Neural cell (in vitro differentiated cells): ENCODE measurements at regions not wholly inside any gene's neighbourhood (a gene's known extent, or its start where the extent isn't known, plus 50 kb on each side); places are given as distances from the start of the nearest gene placed in this dataset.

Source experiments
- H2AFZ ChIP-seq: fragments of 200-600, 300-800 bp; sonication (generic), shearing (Covaris generic); 2 replicates; pipeline ENCODE4 v1.6.0; 2014; ENCODE audit warnings: low read depth, mild to moderate bottlenecking, antibody characterized with exemption, low read length, moderate library complexity
- H3F3A ChIP-seq: fragments of 200-600 bp; shearing (Covaris generic); 2 replicates; pipeline ENCODE4 v1.6.1; 2016; ENCODE audit warnings: mild to moderate bottlenecking, moderate library complexity, mixed read lengths, antibody characterized with exemption, low read length; ENCODE audit not compliant: insufficient read depth, poor library complexity, severe bottlenecking
- H3K27ac ChIP-seq: fragments of 200-600, 300-800 bp; sonication (generic), shearing (Covaris generic); 2 replicates; pipeline ENCODE4 v1.5.1; 2014; ENCODE audit warnings: mild to moderate bottlenecking, low read length, moderate library complexity
- H3K27me3 ChIP-seq: fragments of 300-800, 200-600 bp; sonication (generic), shearing (Covaris generic); 2 replicates; pipeline ENCODE4 v1.6.0; 2014; ENCODE audit warnings: mild to moderate bottlenecking, low read depth, low read length, moderate library complexity; ENCODE audit not compliant: insufficient read depth
- H3K36me3 ChIP-seq: fragments of 300-800, 200-600 bp; sonication (generic), shearing (Covaris generic); 2 replicates; pipeline ENCODE4 v1.5.1; 2014; ENCODE audit warnings: mild to moderate bottlenecking, antibody characterized with exemption, low read length, moderate library complexity; ENCODE audit not compliant: insufficient read depth
- H3K4me2 ChIP-seq: fragments of 300-800, 200-600 bp; sonication (generic), shearing (Covaris generic); 2 replicates; pipeline ENCODE4 v1.6.0; 2014; ENCODE audit warnings: mild to moderate bottlenecking, low read length
- H3K4me3 ChIP-seq: fragments of 300-800, 200-600 bp; sonication (generic), shearing (Covaris generic); 2 replicates; pipeline ENCODE4 v1.5.1; 2014; ENCODE audit warnings: mild to moderate bottlenecking, low read length, moderate library complexity
- H3K79me2 ChIP-seq: fragments of 200-600 bp; shearing (Covaris generic); replicated peaks from 2 replicates; pipeline ENCODE4 v1.6.0; 2014; ENCODE audit warnings: mild to moderate bottlenecking, low read length, moderate library complexity; ENCODE audit not compliant: insufficient read depth
- H3K9ac ChIP-seq: fragments of 300-800, 200-600 bp; sonication (generic), shearing (Covaris generic); 2 replicates; pipeline ENCODE4 v1.6.1; 2016; ENCODE audit warnings: mild to moderate bottlenecking, low read length, mixed read lengths
- H3K9me2 ChIP-seq: fragments of 200-600 bp; shearing (Covaris generic); 2 replicates; pipeline ENCODE4 v1.6.1; 2016; ENCODE audit warnings: mild to moderate bottlenecking, low read length, mixed read lengths; ENCODE audit not compliant: insufficient read depth
- H3K9me3 ChIP-seq: fragments of 200-600, 300-800 bp; sonication (generic), shearing (Covaris generic); 2 replicates; pipeline ENCODE4 v1.6.1; 2016; ENCODE audit warnings: mild to moderate bottlenecking, mixed run types, low read length, moderate library complexity, mixed read lengths
- H4K20me1 ChIP-seq: fragments of 200-600 bp; shearing (Covaris generic); 2 replicates; pipeline ENCODE4 v1.6.1; 2016; ENCODE audit warnings: mild to moderate bottlenecking, mixed run types; ENCODE audit not compliant: insufficient read depth
- EP300 ChIP-seq: fragments of 450-650 bp; conservative IDR thresholded peaks from 2 replicates; pipeline ENCODE4 v1.6.1; 2014; ENCODE audit warnings: antibody characterized with exemption, mild to moderate bottlenecking, moderate library complexity; ENCODE audit not compliant: poor library complexity, severe bottlenecking
- EZH2 ChIP-seq: fragments of 200-600, 300-800 bp; shearing (Covaris generic), sonication (generic); IDR thresholded peaks from 2 replicates; pipeline ENCODE4 v1.6.1; 2014; ENCODE audit warnings: antibody characterized with exemption, low read length, borderline replicate concordance, mild to moderate bottlenecking; ENCODE audit not compliant: insufficient read depth, poor library complexity, severe bottlenecking
- MXI1 ChIP-seq: fragments of 450-650 bp; conservative IDR thresholded peaks from 2 replicates; pipeline ENCODE4 v1.6.1; 2014; ENCODE audit warnings: antibody characterized with exemption, mild to moderate bottlenecking; ENCODE audit not compliant: poor library complexity, severe bottlenecking
- POLR2AphosphoS5 ChIP-seq: IDR thresholded peaks from 2 replicates; pipeline ENCODE4 v1.6.1; 2012
- RAD21 ChIP-seq: fragments of 450-650 bp; conservative IDR thresholded peaks from 2 replicates; pipeline ENCODE4 v1.6.1; 2014; ENCODE audit warnings: antibody characterized with exemption, mild to moderate bottlenecking, moderate library complexity
- SMC3 ChIP-seq: fragments of 450-650 bp; conservative IDR thresholded peaks from 2 replicates; pipeline ENCODE4 v1.6.1; 2014; ENCODE audit warnings: antibody characterized with exemption, mild to moderate bottlenecking, moderate library complexity; ENCODE audit not compliant: poor library complexity
- TAF1 ChIP-seq: IDR thresholded peaks from 2 replicates; pipeline ENCODE4 v1.6.1; 2012; ENCODE audit warnings: low read depth
- TF ChIP-seq, protein P1 (sequence below): IDR thresholded peaks from 2 replicates; pipeline ENCODE4 v1.6.1; 2012; ENCODE audit warnings: borderline replicate concordance
- TF ChIP-seq, protein P2 (sequence below): fragments of 450-650 bp; IDR thresholded peaks from 2 replicates; pipeline ENCODE4 v1.5.1; 2014; ENCODE audit warnings: antibody characterized with exemption, mild to moderate bottlenecking, moderate library complexity; ENCODE audit not compliant: poor library complexity, severe bottlenecking

DNA sequence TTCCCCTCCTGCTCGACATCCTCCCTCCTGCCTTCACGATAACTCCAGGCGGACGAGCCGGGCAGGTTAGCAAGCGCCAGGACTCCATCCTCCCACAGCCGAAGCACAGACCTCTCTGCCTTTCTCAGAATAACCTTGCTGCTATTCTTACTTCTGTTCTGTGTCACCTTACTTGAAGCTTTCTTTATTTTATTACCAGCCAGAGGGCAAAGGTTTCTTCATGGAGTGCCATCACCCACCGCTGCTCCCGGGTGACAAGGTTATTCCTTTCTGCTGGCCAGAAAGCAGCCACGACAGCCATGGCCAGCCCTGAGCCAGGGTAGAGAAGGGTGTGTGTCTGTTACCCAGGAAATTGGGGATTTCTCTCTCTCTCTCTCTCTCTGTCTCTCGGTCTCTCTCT is 227.1 kb downstream of the ANAPC1 start:
- H3F3A ChIP-seq, result no peaks in the 10 kb centered on the region
- H3K36me3 ChIP-seq, result no peaks in the 10 kb centered on the region
- no peak overlapping the region for H3K4me2 ChIP-seq
- no peaks in the 10 kb centered on the region for H4K20me1 ChIP-seq
- no peak overlapping the region for H3K27ac ChIP-seq
- H3K9me3 ChIP-seq, result no peaks in the 10 kb centered on the region
- no peak overlapping the region for H3K4me3 ChIP-seq
- H3K27me3 ChIP-seq, result no peaks in the 10 kb centered on the region
- TF ChIP-seq EP300 (no peak), MXI1 (no peak), POLR2AphosphoS5 (no peak), RAD21 (no peak), SMC3 (no peak), EZH2 (no peak), TAF1 (no peak)
- TF ChIP-seq, protein P1, sequence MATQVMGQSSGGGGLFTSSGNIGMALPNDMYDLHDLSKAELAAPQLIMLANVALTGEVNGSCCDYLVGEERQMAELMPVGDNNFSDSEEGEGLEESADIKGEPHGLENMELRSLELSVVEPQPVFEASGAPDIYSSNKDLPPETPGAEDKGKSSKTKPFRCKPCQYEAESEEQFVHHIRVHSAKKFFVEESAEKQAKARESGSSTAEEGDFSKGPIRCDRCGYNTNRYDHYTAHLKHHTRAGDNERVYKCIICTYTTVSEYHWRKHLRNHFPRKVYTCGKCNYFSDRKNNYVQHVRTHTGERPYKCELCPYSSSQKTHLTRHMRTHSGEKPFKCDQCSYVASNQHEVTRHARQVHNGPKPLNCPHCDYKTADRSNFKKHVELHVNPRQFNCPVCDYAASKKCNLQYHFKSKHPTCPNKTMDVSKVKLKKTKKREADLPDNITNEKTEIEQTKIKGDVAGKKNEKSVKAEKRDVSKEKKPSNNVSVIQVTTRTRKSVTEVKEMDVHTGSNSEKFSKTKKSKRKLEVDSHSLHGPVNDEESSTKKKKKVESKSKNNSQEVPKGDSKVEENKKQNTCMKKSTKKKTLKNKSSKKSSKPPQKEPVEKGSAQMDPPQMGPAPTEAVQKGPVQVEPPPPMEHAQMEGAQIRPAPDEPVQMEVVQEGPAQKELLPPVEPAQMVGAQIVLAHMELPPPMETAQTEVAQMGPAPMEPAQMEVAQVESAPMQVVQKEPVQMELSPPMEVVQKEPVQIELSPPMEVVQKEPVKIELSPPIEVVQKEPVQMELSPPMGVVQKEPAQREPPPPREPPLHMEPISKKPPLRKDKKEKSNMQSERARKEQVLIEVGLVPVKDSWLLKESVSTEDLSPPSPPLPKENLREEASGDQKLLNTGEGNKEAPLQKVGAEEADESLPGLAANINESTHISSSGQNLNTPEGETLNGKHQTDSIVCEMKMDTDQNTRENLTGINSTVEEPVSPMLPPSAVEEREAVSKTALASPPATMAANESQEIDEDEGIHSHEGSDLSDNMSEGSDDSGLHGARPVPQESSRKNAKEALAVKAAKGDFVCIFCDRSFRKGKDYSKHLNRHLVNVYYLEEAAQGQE, result no peak
- TF ChIP-seq, protein P2, sequence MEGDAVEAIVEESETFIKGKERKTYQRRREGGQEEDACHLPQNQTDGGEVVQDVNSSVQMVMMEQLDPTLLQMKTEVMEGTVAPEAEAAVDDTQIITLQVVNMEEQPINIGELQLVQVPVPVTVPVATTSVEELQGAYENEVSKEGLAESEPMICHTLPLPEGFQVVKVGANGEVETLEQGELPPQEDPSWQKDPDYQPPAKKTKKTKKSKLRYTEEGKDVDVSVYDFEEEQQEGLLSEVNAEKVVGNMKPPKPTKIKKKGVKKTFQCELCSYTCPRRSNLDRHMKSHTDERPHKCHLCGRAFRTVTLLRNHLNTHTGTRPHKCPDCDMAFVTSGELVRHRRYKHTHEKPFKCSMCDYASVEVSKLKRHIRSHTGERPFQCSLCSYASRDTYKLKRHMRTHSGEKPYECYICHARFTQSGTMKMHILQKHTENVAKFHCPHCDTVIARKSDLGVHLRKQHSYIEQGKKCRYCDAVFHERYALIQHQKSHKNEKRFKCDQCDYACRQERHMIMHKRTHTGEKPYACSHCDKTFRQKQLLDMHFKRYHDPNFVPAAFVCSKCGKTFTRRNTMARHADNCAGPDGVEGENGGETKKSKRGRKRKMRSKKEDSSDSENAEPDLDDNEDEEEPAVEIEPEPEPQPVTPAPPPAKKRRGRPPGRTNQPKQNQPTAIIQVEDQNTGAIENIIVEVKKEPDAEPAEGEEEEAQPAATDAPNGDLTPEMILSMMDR, result no peak
- no peak overlapping the region for H2AFZ ChIP-seq
- no peaks in the 10 kb centered on the region for H3K9me2 ChIP-seq
- H3K9ac ChIP-seq, result no peak overlapping the region
- H3K79me2 ChIP-seq, result no peaks in the 10 kb centered on the region

DNA sequence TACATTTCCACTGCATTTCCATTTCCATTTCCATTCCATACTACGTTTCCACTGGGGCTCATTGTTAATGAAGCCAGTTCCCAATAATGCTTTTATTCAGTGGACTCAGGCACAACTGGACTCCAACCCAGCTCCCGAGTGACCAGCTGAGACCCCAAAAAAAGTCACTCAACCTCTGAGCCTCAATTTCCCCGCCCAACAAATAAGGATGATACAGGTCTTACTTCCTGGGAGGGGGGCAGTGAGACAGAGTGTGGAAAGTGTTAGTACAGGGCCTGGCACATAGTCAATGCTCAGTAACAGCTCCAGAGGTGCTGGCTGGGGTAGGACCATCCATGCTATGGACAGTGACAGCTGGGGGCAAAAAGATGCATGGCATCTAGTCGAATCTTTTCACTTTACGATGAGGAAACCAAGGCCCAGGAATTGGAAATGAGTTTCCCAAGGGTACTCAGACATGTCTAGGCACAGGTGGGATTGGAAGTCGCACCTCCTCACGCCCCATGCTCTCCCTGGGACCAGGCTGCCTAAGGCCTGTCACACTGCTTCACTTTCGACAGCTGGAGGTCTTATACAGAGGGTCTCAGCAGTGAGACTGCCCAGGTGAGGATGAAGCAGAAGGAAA is 226.5 kb downstream of the ANAPC1 start:
- no peaks in the 10 kb centered on the region for H3K79me2 ChIP-seq
- H3K9me3 ChIP-seq, result no peaks in the 10 kb centered on the region
- no peak overlapping the region for H3K9ac ChIP-seq
- no peak overlapping the region for H2AFZ ChIP-seq
- no peaks in the 10 kb centered on the region for H3K27me3 ChIP-seq
- H3K36me3 ChIP-seq, result no peaks in the 10 kb centered on the region
- no peak overlapping the region for H3K27ac ChIP-seq
- H3K4me3 ChIP-seq, result no peak overlapping the region
- no peak overlapping the region for H3K4me2 ChIP-seq
- no peaks in the 10 kb centered on the region for H3K9me2 ChIP-seq
- TF ChIP-seq, protein P2, result no peak
- no peak for TF ChIP-seq SMC3
- H3F3A ChIP-seq, result no peaks in the 10 kb centered on the region
- no peaks in the 10 kb centered on the region for H4K20me1 ChIP-seq
